NT2/D1 (cell line): ENCODE measurements at regions not wholly inside any gene's neighbourhood (a gene's known extent, or its start where the extent isn't known, plus 50 kb on each side); places are given as distances from the start of the nearest gene placed in this dataset.

Source experiments
- SUZ12 ChIP-seq: IDR thresholded peaks from 2 replicates; pipeline ENCODE4 v1.6.1; 2011; ENCODE audit not compliant: insufficient read length, insufficient read depth; ENCODE audit errors: extremely low read depth
- YY1 ChIP-seq: IDR thresholded peaks from 2 replicates; pipeline ENCODE4 v1.6.1; 2011; ENCODE audit not compliant: insufficient read length, insufficient read depth
- ZNF274 ChIP-seq: IDR thresholded peaks from 2 replicates; pipeline ENCODE4 v1.6.1; 2011; ENCODE audit warnings: mild to moderate bottlenecking, low read depth, low read length

DNA sequence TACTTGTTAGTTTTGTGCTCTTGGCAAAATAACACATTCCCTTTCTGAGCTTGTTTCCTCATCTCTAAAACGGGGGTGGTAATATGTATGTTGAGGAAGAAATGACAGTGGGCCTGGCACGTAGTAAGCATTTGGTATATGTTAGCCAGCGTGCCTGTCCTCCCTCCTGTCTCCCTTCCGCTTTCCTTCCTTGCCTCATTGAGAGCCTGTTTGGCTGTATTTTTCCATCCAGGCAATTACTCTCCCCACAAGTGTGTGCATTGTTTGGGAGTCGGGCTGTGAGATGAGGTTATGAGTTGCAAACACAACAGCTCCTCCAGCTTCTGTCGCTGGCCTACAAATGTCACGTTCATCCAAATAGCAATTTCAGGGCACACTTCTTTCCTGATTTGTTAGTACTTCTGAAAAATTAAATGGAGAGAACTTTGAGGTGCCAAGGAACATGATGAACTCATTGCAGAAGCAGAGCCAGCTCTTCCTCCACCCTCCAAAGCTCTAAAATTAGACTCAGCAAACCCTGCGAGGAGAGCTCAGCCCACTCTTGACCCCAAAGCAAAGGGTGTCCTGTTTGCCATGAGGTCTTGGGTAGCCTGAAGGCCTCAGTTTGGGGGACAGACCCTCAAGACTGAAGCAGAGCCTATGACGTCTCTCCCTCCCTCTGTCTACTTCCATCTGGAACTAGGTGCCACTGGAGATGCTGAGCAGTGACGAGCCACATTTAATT is 50.7 kb upstream of the TOX2 start:
- TF ChIP-seq ZNF274 (no peak), SUZ12 (no peak), YY1 (no peak)
